COR-L47 (cell line): ENCODE measurements at regions not wholly inside any gene's neighbourhood (a gene's known extent, or its start where the extent isn't known, plus 50 kb on each side); places are given as distances from the start of the nearest gene placed in this dataset.

Source experiments
- DNase-seq: peaks from one replicate; lab custom pipeline; 2025; lab: John Stamatoyannopoulos, UW

GRCh38 chr6:157772820-157773219 lies 50.2 kb upstream of the SNX9 start:
- no peak for DNase-seq
